SU-DHL-6 (cell line): ENCODE measurements at regions not wholly inside any gene's neighbourhood (a gene's known extent, or its start where the extent isn't known, plus 50 kb on each side); places are given as distances from the start of the nearest gene placed in this dataset.

Experiments used
- H2AFZ ChIP-seq: fragments of 200-600 bp; sonication (generic); 2 replicates; pipeline ENCODE4 v1.6.1; 2014; ENCODE audit warnings: low read depth, mild to moderate bottlenecking, moderate library complexity, mixed read lengths, antibody characterized with exemption, low read length; ENCODE audit not compliant: severe bottlenecking
- H3F3A ChIP-seq: fragments of 200-600 bp; shearing (Covaris generic); 2 replicates; pipeline ENCODE4 v1.6.0; 2016; ENCODE audit warnings: antibody characterized with exemption, mild to moderate bottlenecking; ENCODE audit not compliant: insufficient read depth
- H3K27ac ChIP-seq: fragments of 200-600 bp; sonication (generic); 2 replicates; pipeline ENCODE4 v1.5.1; 2016; ENCODE audit warnings: low read depth, mild to moderate bottlenecking, low read length, moderate library complexity, mixed read lengths
- H3K27me3 ChIP-seq: fragments of 200-600 bp; sonication (generic), shearing (Covaris generic); 2 replicates; pipeline ENCODE4 v1.6.0; 2014; ENCODE audit warnings: mild to moderate bottlenecking, low read length
- H3K36me3 ChIP-seq: fragments of 200-600 bp; sonication (generic); 2 replicates; pipeline ENCODE4 v1.6.1; 2014; ENCODE audit warnings: mild to moderate bottlenecking, low read length, mixed read lengths
- H3K4me2 ChIP-seq: fragments of 300-600, 200-600 bp; shearing (Covaris generic), sonication (generic); 2 replicates; pipeline ENCODE4 v1.6.0; 2014; ENCODE audit warnings: low read length, low read depth, mild to moderate bottlenecking; ENCODE audit not compliant: poor library complexity, severe bottlenecking
- H3K4me3 ChIP-seq: fragments of 200-600 bp; sonication (generic); 2 replicates; pipeline ENCODE4 v1.5.1; 2014; ENCODE audit warnings: antibody characterized with exemption, low read length, mild to moderate bottlenecking, mixed read lengths; ENCODE audit not compliant: insufficient read depth, poor library complexity, severe bottlenecking
- H3K79me2 ChIP-seq: fragments of 200-600 bp; sonication (generic); 2 replicates; pipeline ENCODE4 v1.6.1; 2014; ENCODE audit warnings: mild to moderate bottlenecking, low read length, moderate library complexity; ENCODE audit not compliant: insufficient read depth
- H3K9ac ChIP-seq: fragments of 200-600 bp; sonication (generic); 2 replicates; pipeline ENCODE4 v1.7.0; 2014; ENCODE audit warnings: mild to moderate bottlenecking, low read length
- H3K9me2 ChIP-seq: fragments of 200-600 bp; sonication (generic); replicated peaks from 2 replicates; pipeline ENCODE4 v1.6.1; 2014; ENCODE audit warnings: low read length; ENCODE audit not compliant: insufficient read depth
- H3K9me3 ChIP-seq: fragments of 200-600 bp; sonication (generic); 2 replicates; pipeline ENCODE4 v1.6.1; 2014; ENCODE audit warnings: low read length, mixed read lengths; ENCODE audit not compliant: insufficient read depth
- H4K20me1 ChIP-seq: fragments of 200-600 bp; sonication (generic); 2 replicates; pipeline ENCODE4 v1.6.1; 2014; ENCODE audit warnings: low read depth, mild to moderate bottlenecking, antibody characterized with exemption, low read length, moderate library complexity, mixed read lengths
- EZH2phosphoT487 ChIP-seq: fragments of 200-600 bp; sonication (generic), shearing (Covaris generic); conservative IDR thresholded peaks from 2 replicates; pipeline ENCODE4 v1.6.1; 2018; ENCODE audit warnings: mild to moderate bottlenecking, antibody characterized with exemption, low read length, moderate library complexity, mixed read lengths
- TF ChIP-seq, protein P1 (sequence below): fragments of 200-600 bp; sonication (generic); IDR thresholded peaks from one replicate; pipeline ENCODE4 v1.5.1; 2017; ENCODE audit warnings: antibody characterized with exemption, mild to moderate bottlenecking, low read length, moderate library complexity; ENCODE audit not compliant: insufficient read depth, poor library complexity, severe bottlenecking

DNA sequence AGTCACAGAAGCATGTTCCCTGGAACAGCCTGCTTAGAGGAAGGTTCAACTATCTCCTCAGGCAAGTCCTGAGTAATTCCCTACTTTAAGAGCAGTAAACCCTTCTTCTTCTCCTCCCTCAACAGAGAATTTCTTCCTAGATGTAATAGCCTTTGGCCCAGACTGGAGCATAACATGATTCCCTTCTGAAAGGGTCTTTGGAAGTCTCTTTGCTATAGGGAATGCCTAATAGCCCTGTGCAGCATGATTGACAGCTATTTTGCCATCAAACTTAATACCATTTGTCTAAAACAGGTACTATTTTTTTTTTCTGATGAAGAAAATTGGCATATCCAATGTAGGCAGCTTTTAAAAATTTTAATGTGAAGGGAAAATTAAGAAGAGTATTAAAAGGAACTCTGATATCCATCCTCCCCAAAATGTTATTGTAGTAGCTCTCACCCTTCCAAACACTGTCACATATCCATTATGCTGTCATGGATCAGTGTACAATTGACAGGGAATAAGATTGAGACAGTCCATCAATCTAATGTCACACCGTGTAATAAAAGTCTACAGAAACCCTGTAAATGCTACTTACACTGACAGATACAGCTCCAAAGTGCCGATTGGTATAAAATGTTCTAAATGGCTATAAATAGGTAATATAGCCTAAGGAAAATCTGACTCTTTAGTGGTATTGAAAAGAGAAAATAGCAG is 884.6 kb downstream of the TTLL7 start:
- Histone ChIP-seq H3K4me3 (no peak overlapping the region), H3F3A (no peaks in the 10 kb centered on the region), H3K27ac (no peak overlapping the region), H3K9me2 (no peaks in the 10 kb centered on the region), H3K4me2 (no peak overlapping the region), H3K9me3 (no peaks in the 10 kb centered on the region), H3K36me3 (no peaks in the 10 kb centered on the region), H3K79me2 (no peaks in the 10 kb centered on the region), H2AFZ (no peak overlapping the region), H3K9ac (no peak overlapping the region), H3K27me3 (no peaks in the 10 kb centered on the region), H4K20me1 (no peaks in the 10 kb centered on the region)
- TF ChIP-seq EZH2phosphoT487, result no peak
- TF ChIP-seq, protein P1, sequence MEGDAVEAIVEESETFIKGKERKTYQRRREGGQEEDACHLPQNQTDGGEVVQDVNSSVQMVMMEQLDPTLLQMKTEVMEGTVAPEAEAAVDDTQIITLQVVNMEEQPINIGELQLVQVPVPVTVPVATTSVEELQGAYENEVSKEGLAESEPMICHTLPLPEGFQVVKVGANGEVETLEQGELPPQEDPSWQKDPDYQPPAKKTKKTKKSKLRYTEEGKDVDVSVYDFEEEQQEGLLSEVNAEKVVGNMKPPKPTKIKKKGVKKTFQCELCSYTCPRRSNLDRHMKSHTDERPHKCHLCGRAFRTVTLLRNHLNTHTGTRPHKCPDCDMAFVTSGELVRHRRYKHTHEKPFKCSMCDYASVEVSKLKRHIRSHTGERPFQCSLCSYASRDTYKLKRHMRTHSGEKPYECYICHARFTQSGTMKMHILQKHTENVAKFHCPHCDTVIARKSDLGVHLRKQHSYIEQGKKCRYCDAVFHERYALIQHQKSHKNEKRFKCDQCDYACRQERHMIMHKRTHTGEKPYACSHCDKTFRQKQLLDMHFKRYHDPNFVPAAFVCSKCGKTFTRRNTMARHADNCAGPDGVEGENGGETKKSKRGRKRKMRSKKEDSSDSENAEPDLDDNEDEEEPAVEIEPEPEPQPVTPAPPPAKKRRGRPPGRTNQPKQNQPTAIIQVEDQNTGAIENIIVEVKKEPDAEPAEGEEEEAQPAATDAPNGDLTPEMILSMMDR, result no peak

DNA sequence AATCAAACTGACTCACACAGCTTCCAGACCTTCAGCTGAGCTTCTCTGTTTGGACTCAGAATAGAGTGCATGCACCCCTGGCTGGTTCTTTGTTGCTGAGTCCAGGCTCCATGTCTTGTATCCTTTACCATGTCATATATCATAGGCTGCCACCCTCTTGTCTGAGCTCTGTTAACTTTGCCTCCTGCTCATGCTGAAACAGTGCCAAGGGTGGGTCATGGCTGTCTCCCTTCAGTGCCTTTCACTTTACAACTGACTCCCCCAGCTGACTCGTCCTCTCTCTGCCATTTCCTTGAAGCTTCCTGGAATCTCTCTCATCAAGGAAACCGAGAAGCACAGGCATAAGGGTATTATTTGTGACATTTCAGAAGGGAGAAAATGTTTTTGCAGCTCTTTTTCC is 885.3 kb downstream of the TTLL7 start:
- Histone ChIP-seq H3K4me2 (no peak overlapping the region), H3K27ac (no peak overlapping the region), H3K4me3 (no peak overlapping the region), H3K9me2 (no peaks in the 10 kb centered on the region), H4K20me1 (no peaks in the 10 kb centered on the region), H3K27me3 (no peaks in the 10 kb centered on the region), H3K9me3 (no peaks in the 10 kb centered on the region), H3K36me3 (no peaks in the 10 kb centered on the region), H2AFZ (no peak overlapping the region), H3K9ac (no peak overlapping the region), H3K79me2 (no peaks in the 10 kb centered on the region), H3F3A (no peaks in the 10 kb centered on the region)
- TF ChIP-seq EZH2phosphoT487, result no peak
- TF ChIP-seq, protein P1, result no peak

GRCh38 chr1:83112248-83112885 is 886.6 kb downstream of the TTLL7 start:
- Histone ChIP-seq H3K4me3 (no peak overlapping the region), H4K20me1 (no peaks in the 10 kb centered on the region), H3F3A (no peaks in the 10 kb centered on the region), H3K27me3 (no peaks in the 10 kb centered on the region), H2AFZ (no peak overlapping the region), H3K9me2 (no peaks in the 10 kb centered on the region), H3K36me3 (no peaks in the 10 kb centered on the region), H3K27ac (no peak overlapping the region), H3K9ac (no peak overlapping the region), H3K4me2 (no peak overlapping the region), H3K79me2 (no peaks in the 10 kb centered on the region), H3K9me3 (no peaks in the 10 kb centered on the region)
- TF ChIP-seq, protein P1, result no peak
- no peak for TF ChIP-seq EZH2phosphoT487
